GM18498 (cell line): ENCODE measurements at regions not wholly inside any gene's neighbourhood (a gene's known extent, or its start where the extent isn't known, plus 50 kb on each side); places are given as distances from the start of the nearest gene placed in this dataset.
"Not testable (repeated sequence)": the region's sequence is repeated elsewhere in the genome, so short reads cannot be mapped to it uniquely, and the experiment has no call there.

Experiments used
- ATAC-seq: cut with Tn5 transposase; IDR thresholded peaks from one replicate; pipeline ENCODE4 v1.9.1; 2021; ENCODE audit warnings: mild to moderate bottlenecking, moderate library complexity; ENCODE audit not compliant: unreplicated experiment

- no peak for ATAC-seq
Measured at GRCh38 chr7:138214926-138215325, 138.7 kb downstream of the AKR1D1 start.

GRCh38 chr7:138220321-138220720 lies 144.1 kb downstream of the AKR1D1 start:
- not testable (repeated sequence) for ATAC-seq

- ATAC-seq = not testable (repeated sequence)
Measured at GRCh38 chr7:138221388-138221787, 145.1 kb downstream of the AKR1D1 start.

GRCh38 chr7:138223402-138223879 lies 147.2 kb downstream of the AKR1D1 start:
- no peak for ATAC-seq

- no peak for ATAC-seq
Measured at GRCh38 chr7:138226001-138226476, 149.8 kb downstream of the AKR1D1 start.

GRCh38 chr7:138226745-138227279 lies 150.6 kb downstream of the AKR1D1 start:
- ATAC-seq = no peak

- no peak for ATAC-seq
Measured at GRCh38 chr7:138228119-138228518, 151.9 kb downstream of the AKR1D1 start.

GRCh38 chr7:138228769-138229168 lies 152.5 kb downstream of the AKR1D1 start:
- ATAC-seq = no peak

GRCh38 chr7:138233189-138233588 lies 156.9 kb downstream of the AKR1D1 start:
- ATAC-seq = no peak

GRCh38 chr7:138235207-138235606 lies 158.9 kb downstream of the AKR1D1 start:
- no peak for ATAC-seq

- ATAC-seq = no peak
Measured at GRCh38 chr7:138237995-138238394, 161.7 kb downstream of the AKR1D1 start.

GRCh38 chr7:138238734-138239659 lies 162.7 kb downstream of the AKR1D1 start:
- ATAC-seq = no peak

- no peak for ATAC-seq
Measured at GRCh38 chr7:138243430-138243829, 167.2 kb downstream of the AKR1D1 start.

GRCh38 chr7:138243836-138244235 lies 167.6 kb downstream of the AKR1D1 start:
- no peak for ATAC-seq

- ATAC-seq = no peak
Measured at GRCh38 chr7:138244606-138245005, 168.3 kb downstream of the AKR1D1 start.

- no peak for ATAC-seq
Measured at GRCh38 chr7:138245216-138245615, 169.0 kb downstream of the AKR1D1 start.

GRCh38 chr7:138245682-138246081 lies 169.4 kb downstream of the AKR1D1 start:
- ATAC-seq = no peak

- ATAC-seq = no peak
Measured at GRCh38 chr7:138246428-138246827, 170.2 kb downstream of the AKR1D1 start.

GRCh38 chr7:138247081-138247480 lies 170.8 kb downstream of the AKR1D1 start:
- ATAC-seq = no peak

GRCh38 chr7:138247568-138248333 lies 171.5 kb downstream of the AKR1D1 start:
- no peak for ATAC-seq

- ATAC-seq = no peak
Measured at GRCh38 chr7:138248609-138249008, 172.3 kb downstream of the AKR1D1 start.
